K562 (cell line): ENCODE measurements at regions not wholly inside any gene's neighbourhood (a gene's known extent, or its start where the extent isn't known, plus 50 kb on each side); places are given as distances from the start of the nearest gene placed in this dataset.
A peak's percentile ranks its signal among the peaks of the same experiment; 100 is the strongest.

Experiments used
- CREB3 ChIP-seq: fragments of 450-650 bp; conservative IDR thresholded peaks from 2 replicates; pipeline ENCODE4 v1.6.1; 2016; ENCODE audit warnings: missing genetic modification characterization, low read depth, mild to moderate bottlenecking, missing compliant biosample characterization, moderate library complexity
- CTCF ChIP-seq, 3 experiments: IDR thresholded peaks in 2 of 3; conservative IDR thresholded peaks in 1 of 3; 2 replicates each; pipeline ENCODE4 v1.5.1; 2011 to 2012; ENCODE audit warnings: low read length in 3 of 3, mild to moderate bottlenecking in 3 of 3, control low read depth in 2 of 3, improper control_type of control experiment in 1 of 3, inconsistent platforms in 1 of 3, low read depth in 1 of 3, mixed read lengths in 1 of 3, moderate library complexity in 1 of 3; ENCODE audit not compliant: insufficient read depth in 2 of 3
- FOXP1 ChIP-seq: sonication (generic); formaldehyde crosslinking; IDR thresholded peaks from 2 replicates; pipeline ENCODE4 v1.8.0; 2022; ENCODE audit warnings: mild to moderate bottlenecking, missing genetic modification reagents
- HDAC1 ChIP-seq, 2 experiments: fragments of 450-650 bp; IDR thresholded peaks; 2 replicates each; pipeline ENCODE4 v1.6.1; 2016 to 2017; ENCODE audit warnings: inconsistent platforms in 1 of 2, mild to moderate bottlenecking in 1 of 2, moderate library complexity in 1 of 2
- MXI1 ChIP-seq: IDR thresholded peaks from 2 replicates; pipeline ENCODE4 v1.6.1; 2011; ENCODE audit warnings: low read depth, mild to moderate bottlenecking, improper control_type of control experiment, low read length
- POLR2A ChIP-seq: fragments of 450-650 bp; conservative IDR thresholded peaks from 2 replicates; pipeline ENCODE4 v1.6.1; 2016
- SNIP1 ChIP-seq: fragments of 450-650 bp; IDR thresholded peaks from 2 replicates; pipeline ENCODE4 v1.7.1; 2017; ENCODE audit warnings: low read depth, mild to moderate bottlenecking
- SRSF1 ChIP-seq: fragments of 200-400 bp; formaldehyde crosslinking; IDR thresholded peaks from 2 replicates; pipeline ENCODE4 v1.6.1; 2017; ENCODE audit warnings: mild to moderate bottlenecking, low read depth, low read length, moderate library complexity
- ZNF76 ChIP-seq: fragments of 250-450 bp; sonication (Bioruptor Pico); IDR thresholded peaks from 2 replicates; pipeline ENCODE4 v1.4.0; 2020; ENCODE audit warnings: mild to moderate bottlenecking, moderate library complexity, borderline replicate concordance
- TF ChIP-seq, protein P1 (sequence below), 2 experiments: fragments of 450-650 bp; conservative IDR thresholded peaks; 2 replicates each; pipeline ENCODE4 v1.6.1; 2017; ENCODE audit warnings: mild to moderate bottlenecking in 2 of 2, moderate library complexity in 2 of 2
- TF ChIP-seq, protein P2 (sequence below): sonication (generic); formaldehyde crosslinking; IDR thresholded peaks from 2 replicates; pipeline ENCODE4 v1.8.1; 2022; ENCODE audit warnings: missing genetic modification reagents
- TF ChIP-seq, protein P3 (sequence below), 2 experiments: fragments of 450-650 bp; formaldehyde crosslinking in 1 of 2; IDR thresholded peaks; 2 replicates each; pipeline versions ENCODE4 v1.4.0 to v1.6.1; 2014 to 2020; ENCODE audit warnings: mild to moderate bottlenecking in 2 of 2, borderline replicate concordance in 1 of 2, low read depth in 1 of 2
- TF ChIP-seq, protein P4 (sequence below): fragments of 450-650 bp; IDR thresholded peaks from 2 replicates; pipeline ENCODE4 v1.6.1; 2018; ENCODE audit not compliant: partially characterized antibody

DNA sequence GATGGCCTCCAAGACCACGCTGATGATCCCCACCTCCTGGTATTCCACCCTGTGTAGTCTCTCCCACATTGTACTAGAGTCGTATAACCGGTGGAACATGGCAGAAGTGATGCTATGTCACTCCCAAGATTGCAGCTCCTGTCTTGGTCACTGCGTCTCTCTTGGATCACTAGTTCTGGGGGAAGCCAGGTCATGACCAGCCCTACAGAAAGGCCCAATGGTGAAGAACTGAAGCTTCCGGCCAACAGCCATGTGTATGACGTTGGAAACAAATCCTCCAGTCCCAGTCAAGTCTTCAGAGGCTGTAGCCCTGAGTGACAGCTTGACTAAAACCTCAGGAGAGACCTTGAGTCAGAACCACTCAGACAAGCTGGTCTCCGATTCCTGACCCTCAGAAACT lies 61.9 kb upstream of the FNDC3B start:
- TF ChIP-seq POLR2A (no peak), CTCF (IDR thresholded peaks at IDR 0.05 in 2 of 3, conservative IDR thresholded peaks at IDR 0.05 in 1 of 3; ENCODE audit: insufficient read depth in 2 of 3, low read depth in 1 of 3, low read length in 3 of 3) (no peak), SRSF1 (no peak), ZNF76 (peak; percentile 57; the same call in 1 of the 2 replicates), CREB3 (no peak), SNIP1 (no peak), MXI1 (no peak), FOXP1 (no peak), HDAC1 (IDR thresholded peaks at IDR 0.05) (no peak)
- TF ChIP-seq, protein P1, sequence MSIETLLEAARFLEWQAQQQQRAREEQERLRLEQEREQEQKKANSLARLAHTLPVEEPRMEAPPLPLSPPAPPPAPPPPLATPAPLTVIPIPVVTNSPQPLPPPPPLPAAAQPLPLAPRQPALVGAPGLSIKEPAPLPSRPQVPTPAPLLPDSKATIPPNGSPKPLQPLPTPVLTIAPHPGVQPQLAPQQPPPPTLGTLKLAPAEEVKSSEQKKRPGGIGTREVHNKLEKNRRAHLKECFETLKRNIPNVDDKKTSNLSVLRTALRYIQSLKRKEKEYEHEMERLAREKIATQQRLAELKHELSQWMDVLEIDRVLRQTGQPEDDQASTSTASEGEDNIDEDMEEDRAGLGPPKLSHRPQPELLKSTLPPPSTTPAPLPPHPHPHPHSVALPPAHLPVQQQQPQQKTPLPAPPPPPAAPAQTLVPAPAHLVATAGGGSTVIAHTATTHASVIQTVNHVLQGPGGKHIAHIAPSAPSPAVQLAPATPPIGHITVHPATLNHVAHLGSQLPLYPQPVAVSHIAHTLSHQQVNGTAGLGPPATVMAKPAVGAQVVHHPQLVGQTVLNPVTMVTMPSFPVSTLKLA (conservative IDR thresholded peaks at IDR 0.05) = no peak
- TF ChIP-seq, protein P2, sequence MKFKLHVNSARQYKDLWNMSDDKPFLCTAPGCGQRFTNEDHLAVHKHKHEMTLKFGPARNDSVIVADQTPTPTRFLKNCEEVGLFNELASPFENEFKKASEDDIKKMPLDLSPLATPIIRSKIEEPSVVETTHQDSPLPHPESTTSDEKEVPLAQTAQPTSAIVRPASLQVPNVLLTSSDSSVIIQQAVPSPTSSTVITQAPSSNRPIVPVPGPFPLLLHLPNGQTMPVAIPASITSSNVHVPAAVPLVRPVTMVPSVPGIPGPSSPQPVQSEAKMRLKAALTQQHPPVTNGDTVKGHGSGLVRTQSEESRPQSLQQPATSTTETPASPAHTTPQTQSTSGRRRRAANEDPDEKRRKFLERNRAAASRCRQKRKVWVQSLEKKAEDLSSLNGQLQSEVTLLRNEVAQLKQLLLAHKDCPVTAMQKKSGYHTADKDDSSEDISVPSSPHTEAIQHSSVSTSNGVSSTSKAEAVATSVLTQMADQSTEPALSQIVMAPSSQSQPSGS = no peak
- TF ChIP-seq, protein P3, sequence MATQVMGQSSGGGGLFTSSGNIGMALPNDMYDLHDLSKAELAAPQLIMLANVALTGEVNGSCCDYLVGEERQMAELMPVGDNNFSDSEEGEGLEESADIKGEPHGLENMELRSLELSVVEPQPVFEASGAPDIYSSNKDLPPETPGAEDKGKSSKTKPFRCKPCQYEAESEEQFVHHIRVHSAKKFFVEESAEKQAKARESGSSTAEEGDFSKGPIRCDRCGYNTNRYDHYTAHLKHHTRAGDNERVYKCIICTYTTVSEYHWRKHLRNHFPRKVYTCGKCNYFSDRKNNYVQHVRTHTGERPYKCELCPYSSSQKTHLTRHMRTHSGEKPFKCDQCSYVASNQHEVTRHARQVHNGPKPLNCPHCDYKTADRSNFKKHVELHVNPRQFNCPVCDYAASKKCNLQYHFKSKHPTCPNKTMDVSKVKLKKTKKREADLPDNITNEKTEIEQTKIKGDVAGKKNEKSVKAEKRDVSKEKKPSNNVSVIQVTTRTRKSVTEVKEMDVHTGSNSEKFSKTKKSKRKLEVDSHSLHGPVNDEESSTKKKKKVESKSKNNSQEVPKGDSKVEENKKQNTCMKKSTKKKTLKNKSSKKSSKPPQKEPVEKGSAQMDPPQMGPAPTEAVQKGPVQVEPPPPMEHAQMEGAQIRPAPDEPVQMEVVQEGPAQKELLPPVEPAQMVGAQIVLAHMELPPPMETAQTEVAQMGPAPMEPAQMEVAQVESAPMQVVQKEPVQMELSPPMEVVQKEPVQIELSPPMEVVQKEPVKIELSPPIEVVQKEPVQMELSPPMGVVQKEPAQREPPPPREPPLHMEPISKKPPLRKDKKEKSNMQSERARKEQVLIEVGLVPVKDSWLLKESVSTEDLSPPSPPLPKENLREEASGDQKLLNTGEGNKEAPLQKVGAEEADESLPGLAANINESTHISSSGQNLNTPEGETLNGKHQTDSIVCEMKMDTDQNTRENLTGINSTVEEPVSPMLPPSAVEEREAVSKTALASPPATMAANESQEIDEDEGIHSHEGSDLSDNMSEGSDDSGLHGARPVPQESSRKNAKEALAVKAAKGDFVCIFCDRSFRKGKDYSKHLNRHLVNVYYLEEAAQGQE (IDR thresholded peaks at IDR 0.05; ENCODE audit: borderline replicate concordance) = no peak
- TF ChIP-seq, protein P3 (CRISPR knock-in tag; IDR thresholded peaks at IDR 0.05; ENCODE audit: low read depth) = no peak
- TF ChIP-seq, protein P4, sequence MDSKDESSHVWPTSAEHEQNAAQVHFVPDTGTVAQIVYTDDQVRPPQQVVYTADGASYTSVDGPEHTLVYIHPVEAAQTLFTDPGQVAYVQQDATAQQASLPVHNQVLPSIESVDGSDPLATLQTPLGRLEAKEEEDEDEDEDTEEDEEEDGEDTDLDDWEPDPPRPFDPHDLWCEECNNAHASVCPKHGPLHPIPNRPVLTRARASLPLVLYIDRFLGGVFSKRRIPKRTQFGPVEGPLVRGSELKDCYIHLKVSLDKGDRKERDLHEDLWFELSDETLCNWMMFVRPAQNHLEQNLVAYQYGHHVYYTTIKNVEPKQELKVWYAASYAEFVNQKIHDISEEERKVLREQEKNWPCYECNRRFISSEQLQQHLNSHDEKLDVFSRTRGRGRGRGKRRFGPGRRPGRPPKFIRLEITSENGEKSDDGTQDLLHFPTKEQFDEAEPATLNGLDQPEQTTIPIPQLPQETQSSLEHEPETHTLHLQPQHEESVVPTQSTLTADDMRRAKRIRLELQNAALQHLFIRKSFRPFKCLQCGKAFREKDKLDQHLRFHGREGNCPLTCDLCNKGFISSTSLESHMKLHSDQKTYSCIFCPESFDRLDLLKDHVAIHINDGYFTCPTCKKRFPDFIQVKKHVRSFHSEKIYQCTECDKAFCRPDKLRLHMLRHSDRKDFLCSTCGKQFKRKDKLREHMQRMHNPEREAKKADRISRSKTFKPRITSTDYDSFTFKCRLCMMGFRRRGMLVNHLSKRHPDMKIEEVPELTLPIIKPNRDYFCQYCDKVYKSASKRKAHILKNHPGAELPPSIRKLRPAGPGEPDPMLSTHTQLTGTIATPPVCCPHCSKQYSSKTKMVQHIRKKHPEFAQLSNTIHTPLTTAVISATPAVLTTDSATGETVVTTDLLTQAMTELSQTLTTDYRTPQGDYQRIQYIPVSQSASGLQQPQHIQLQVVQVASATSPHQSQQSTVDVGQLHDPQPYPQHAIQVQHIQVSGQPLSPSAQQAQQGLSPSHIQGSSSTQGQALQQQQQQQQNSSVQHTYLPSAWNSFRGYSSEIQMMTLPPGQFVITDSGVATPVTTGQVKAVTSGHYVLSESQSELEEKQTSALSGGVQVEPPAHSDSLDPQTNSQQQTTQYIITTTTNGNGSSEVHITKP = no peak
